Neural cell (in vitro differentiated cells): ENCODE measurements at regions not wholly inside any gene's neighbourhood (a gene's known extent, or its start where the extent isn't known, plus 50 kb on each side); places are given as distances from the start of the nearest gene placed in this dataset.

Source experiments
- H2AFZ ChIP-seq: fragments of 200-600, 300-800 bp; sonication (generic), shearing (Covaris generic); 2 replicates; pipeline ENCODE4 v1.6.0; 2014; ENCODE audit warnings: low read depth, mild to moderate bottlenecking, antibody characterized with exemption, low read length, moderate library complexity
- H3F3A ChIP-seq: fragments of 200-600 bp; shearing (Covaris generic); 2 replicates; pipeline ENCODE4 v1.6.1; 2016; ENCODE audit warnings: mild to moderate bottlenecking, moderate library complexity, mixed read lengths, antibody characterized with exemption, low read length; ENCODE audit not compliant: insufficient read depth, poor library complexity, severe bottlenecking
- H3K27ac ChIP-seq: fragments of 200-600, 300-800 bp; sonication (generic), shearing (Covaris generic); 2 replicates; pipeline ENCODE4 v1.5.1; 2014; ENCODE audit warnings: mild to moderate bottlenecking, low read length, moderate library complexity
- H3K27me3 ChIP-seq: fragments of 300-800, 200-600 bp; sonication (generic), shearing (Covaris generic); 2 replicates; pipeline ENCODE4 v1.6.0; 2014; ENCODE audit warnings: mild to moderate bottlenecking, low read depth, low read length, moderate library complexity; ENCODE audit not compliant: insufficient read depth
- H3K36me3 ChIP-seq: fragments of 300-800, 200-600 bp; sonication (generic), shearing (Covaris generic); 2 replicates; pipeline ENCODE4 v1.5.1; 2014; ENCODE audit warnings: mild to moderate bottlenecking, antibody characterized with exemption, low read length, moderate library complexity; ENCODE audit not compliant: insufficient read depth
- H3K4me2 ChIP-seq: fragments of 300-800, 200-600 bp; sonication (generic), shearing (Covaris generic); 2 replicates; pipeline ENCODE4 v1.6.0; 2014; ENCODE audit warnings: mild to moderate bottlenecking, low read length
- H3K4me3 ChIP-seq: fragments of 300-800, 200-600 bp; sonication (generic), shearing (Covaris generic); 2 replicates; pipeline ENCODE4 v1.5.1; 2014; ENCODE audit warnings: mild to moderate bottlenecking, low read length, moderate library complexity
- H3K79me2 ChIP-seq: fragments of 200-600 bp; shearing (Covaris generic); replicated peaks from 2 replicates; pipeline ENCODE4 v1.6.0; 2014; ENCODE audit warnings: mild to moderate bottlenecking, low read length, moderate library complexity; ENCODE audit not compliant: insufficient read depth
- H3K9ac ChIP-seq: fragments of 300-800, 200-600 bp; sonication (generic), shearing (Covaris generic); 2 replicates; pipeline ENCODE4 v1.6.1; 2016; ENCODE audit warnings: mild to moderate bottlenecking, low read length, mixed read lengths
- H3K9me2 ChIP-seq: fragments of 200-600 bp; shearing (Covaris generic); 2 replicates; pipeline ENCODE4 v1.6.1; 2016; ENCODE audit warnings: mild to moderate bottlenecking, low read length, mixed read lengths; ENCODE audit not compliant: insufficient read depth
- H3K9me3 ChIP-seq: fragments of 200-600, 300-800 bp; sonication (generic), shearing (Covaris generic); 2 replicates; pipeline ENCODE4 v1.6.1; 2016; ENCODE audit warnings: mild to moderate bottlenecking, mixed run types, low read length, moderate library complexity, mixed read lengths
- H4K20me1 ChIP-seq: fragments of 200-600 bp; shearing (Covaris generic); 2 replicates; pipeline ENCODE4 v1.6.1; 2016; ENCODE audit warnings: mild to moderate bottlenecking, mixed run types; ENCODE audit not compliant: insufficient read depth
- EP300 ChIP-seq: fragments of 450-650 bp; conservative IDR thresholded peaks from 2 replicates; pipeline ENCODE4 v1.6.1; 2014; ENCODE audit warnings: antibody characterized with exemption, mild to moderate bottlenecking, moderate library complexity; ENCODE audit not compliant: poor library complexity, severe bottlenecking
- EZH2 ChIP-seq: fragments of 200-600, 300-800 bp; shearing (Covaris generic), sonication (generic); IDR thresholded peaks from 2 replicates; pipeline ENCODE4 v1.6.1; 2014; ENCODE audit warnings: antibody characterized with exemption, low read length, borderline replicate concordance, mild to moderate bottlenecking; ENCODE audit not compliant: insufficient read depth, poor library complexity, severe bottlenecking
- MXI1 ChIP-seq: fragments of 450-650 bp; conservative IDR thresholded peaks from 2 replicates; pipeline ENCODE4 v1.6.1; 2014; ENCODE audit warnings: antibody characterized with exemption, mild to moderate bottlenecking; ENCODE audit not compliant: poor library complexity, severe bottlenecking
- POLR2AphosphoS5 ChIP-seq: IDR thresholded peaks from 2 replicates; pipeline ENCODE4 v1.6.1; 2012
- RAD21 ChIP-seq: fragments of 450-650 bp; conservative IDR thresholded peaks from 2 replicates; pipeline ENCODE4 v1.6.1; 2014; ENCODE audit warnings: antibody characterized with exemption, mild to moderate bottlenecking, moderate library complexity
- SMC3 ChIP-seq: fragments of 450-650 bp; conservative IDR thresholded peaks from 2 replicates; pipeline ENCODE4 v1.6.1; 2014; ENCODE audit warnings: antibody characterized with exemption, mild to moderate bottlenecking, moderate library complexity; ENCODE audit not compliant: poor library complexity
- TF ChIP-seq, protein P1 (sequence below): IDR thresholded peaks from 2 replicates; pipeline ENCODE4 v1.6.1; 2012; ENCODE audit warnings: borderline replicate concordance
- TF ChIP-seq, protein P2 (sequence below): fragments of 450-650 bp; IDR thresholded peaks from 2 replicates; pipeline ENCODE4 v1.5.1; 2014; ENCODE audit warnings: antibody characterized with exemption, mild to moderate bottlenecking, moderate library complexity; ENCODE audit not compliant: poor library complexity, severe bottlenecking

DNA sequence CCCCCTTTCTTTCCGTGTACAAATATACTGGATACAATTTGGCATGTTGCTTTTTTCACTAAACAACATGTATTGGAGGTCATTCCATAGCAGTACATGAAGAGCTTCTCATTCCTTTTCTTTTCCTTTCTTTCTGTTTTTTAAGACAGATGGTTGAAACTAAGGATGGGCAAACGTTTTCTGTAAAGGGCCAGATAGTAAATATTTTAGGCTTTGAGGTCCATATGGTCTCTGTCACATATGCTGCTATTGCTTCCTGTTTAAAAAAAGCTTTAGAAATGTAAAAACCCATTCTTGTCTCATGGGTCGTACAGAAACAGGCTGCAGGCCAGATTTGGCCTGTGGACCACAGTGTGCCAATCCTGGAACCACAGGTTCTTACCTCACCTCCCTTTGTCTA, 160.1 kb downstream of the ACER2 start:
- Histone ChIP-seq H3K9me2 (no peaks in the 10 kb centered on the region), H3K4me3 (no peak overlapping the region), H3K9ac (no peak overlapping the region), H3K4me2 (no peak overlapping the region), H3F3A (no peaks in the 10 kb centered on the region), H4K20me1 (no peaks in the 10 kb centered on the region), H3K9me3 (no peaks in the 10 kb centered on the region), H3K79me2 (no peaks in the 10 kb centered on the region), H2AFZ (no peak overlapping the region), H3K27ac (no peak overlapping the region), H3K27me3 (no peaks in the 10 kb centered on the region), H3K36me3 (no peaks in the 10 kb centered on the region)
- TF ChIP-seq, protein P1, sequence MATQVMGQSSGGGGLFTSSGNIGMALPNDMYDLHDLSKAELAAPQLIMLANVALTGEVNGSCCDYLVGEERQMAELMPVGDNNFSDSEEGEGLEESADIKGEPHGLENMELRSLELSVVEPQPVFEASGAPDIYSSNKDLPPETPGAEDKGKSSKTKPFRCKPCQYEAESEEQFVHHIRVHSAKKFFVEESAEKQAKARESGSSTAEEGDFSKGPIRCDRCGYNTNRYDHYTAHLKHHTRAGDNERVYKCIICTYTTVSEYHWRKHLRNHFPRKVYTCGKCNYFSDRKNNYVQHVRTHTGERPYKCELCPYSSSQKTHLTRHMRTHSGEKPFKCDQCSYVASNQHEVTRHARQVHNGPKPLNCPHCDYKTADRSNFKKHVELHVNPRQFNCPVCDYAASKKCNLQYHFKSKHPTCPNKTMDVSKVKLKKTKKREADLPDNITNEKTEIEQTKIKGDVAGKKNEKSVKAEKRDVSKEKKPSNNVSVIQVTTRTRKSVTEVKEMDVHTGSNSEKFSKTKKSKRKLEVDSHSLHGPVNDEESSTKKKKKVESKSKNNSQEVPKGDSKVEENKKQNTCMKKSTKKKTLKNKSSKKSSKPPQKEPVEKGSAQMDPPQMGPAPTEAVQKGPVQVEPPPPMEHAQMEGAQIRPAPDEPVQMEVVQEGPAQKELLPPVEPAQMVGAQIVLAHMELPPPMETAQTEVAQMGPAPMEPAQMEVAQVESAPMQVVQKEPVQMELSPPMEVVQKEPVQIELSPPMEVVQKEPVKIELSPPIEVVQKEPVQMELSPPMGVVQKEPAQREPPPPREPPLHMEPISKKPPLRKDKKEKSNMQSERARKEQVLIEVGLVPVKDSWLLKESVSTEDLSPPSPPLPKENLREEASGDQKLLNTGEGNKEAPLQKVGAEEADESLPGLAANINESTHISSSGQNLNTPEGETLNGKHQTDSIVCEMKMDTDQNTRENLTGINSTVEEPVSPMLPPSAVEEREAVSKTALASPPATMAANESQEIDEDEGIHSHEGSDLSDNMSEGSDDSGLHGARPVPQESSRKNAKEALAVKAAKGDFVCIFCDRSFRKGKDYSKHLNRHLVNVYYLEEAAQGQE = no peak
- TF ChIP-seq EZH2 (no peak), POLR2AphosphoS5 (no peak), SMC3 (no peak), RAD21 (no peak)

DNA sequence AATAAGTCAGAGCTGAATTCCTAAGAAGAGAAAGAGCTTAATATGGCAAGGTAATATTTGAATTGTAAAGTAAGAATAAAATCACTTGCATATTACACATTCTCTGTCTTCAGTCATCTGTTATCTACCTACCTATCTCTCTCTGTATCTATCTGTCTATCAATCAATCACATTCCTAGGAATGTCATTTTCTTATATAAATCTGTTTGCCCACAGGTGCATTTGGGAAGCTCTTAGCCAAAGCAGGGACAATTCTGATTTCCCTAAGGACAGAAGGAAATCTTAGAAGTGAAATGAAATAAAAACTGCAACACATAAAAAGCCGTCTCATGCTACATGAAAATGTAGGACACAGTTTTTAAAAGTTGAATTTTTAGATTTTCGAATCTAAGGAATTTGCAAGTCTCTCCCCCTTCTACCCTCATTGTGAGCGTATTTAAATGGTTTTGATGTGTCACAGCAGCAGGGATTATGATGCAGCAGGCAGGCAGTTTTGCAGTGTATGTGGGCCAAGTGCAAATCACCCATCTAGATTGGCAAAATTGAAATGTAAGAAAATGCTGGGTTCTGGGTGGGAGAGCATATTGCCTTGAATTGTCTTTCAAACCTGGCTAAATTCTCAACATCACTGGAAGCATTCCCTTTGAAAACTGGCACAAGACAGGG, 155.7 kb downstream of the ACER2 start:
- Histone ChIP-seq H3F3A (no peaks in the 10 kb centered on the region), H3K36me3 (no peaks in the 10 kb centered on the region), H3K9ac (no peak overlapping the region), H3K4me2 (no peak overlapping the region), H3K9me2 (no peaks in the 10 kb centered on the region), H3K79me2 (no peaks in the 10 kb centered on the region), H2AFZ (no peak overlapping the region), H3K27ac (no peak overlapping the region), H3K27me3 (no peaks in the 10 kb centered on the region), H4K20me1 (no peaks in the 10 kb centered on the region), H3K4me3 (no peak overlapping the region), H3K9me3 (no peaks in the 10 kb centered on the region)
- TF ChIP-seq, protein P2, sequence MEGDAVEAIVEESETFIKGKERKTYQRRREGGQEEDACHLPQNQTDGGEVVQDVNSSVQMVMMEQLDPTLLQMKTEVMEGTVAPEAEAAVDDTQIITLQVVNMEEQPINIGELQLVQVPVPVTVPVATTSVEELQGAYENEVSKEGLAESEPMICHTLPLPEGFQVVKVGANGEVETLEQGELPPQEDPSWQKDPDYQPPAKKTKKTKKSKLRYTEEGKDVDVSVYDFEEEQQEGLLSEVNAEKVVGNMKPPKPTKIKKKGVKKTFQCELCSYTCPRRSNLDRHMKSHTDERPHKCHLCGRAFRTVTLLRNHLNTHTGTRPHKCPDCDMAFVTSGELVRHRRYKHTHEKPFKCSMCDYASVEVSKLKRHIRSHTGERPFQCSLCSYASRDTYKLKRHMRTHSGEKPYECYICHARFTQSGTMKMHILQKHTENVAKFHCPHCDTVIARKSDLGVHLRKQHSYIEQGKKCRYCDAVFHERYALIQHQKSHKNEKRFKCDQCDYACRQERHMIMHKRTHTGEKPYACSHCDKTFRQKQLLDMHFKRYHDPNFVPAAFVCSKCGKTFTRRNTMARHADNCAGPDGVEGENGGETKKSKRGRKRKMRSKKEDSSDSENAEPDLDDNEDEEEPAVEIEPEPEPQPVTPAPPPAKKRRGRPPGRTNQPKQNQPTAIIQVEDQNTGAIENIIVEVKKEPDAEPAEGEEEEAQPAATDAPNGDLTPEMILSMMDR = no peak
- TF ChIP-seq SMC3 (no peak), EP300 (peak; percentile 60), MXI1 (no peak), POLR2AphosphoS5 (peak; percentile 16), RAD21 (no peak)
- TF ChIP-seq, protein P1 = peak; percentile 72
